ENCODE measurements at regions not wholly inside any gene's neighbourhood (a gene's known extent, or its start where the extent isn't known, plus 50 kb on each side); places are given as distances from the start of the nearest gene placed in this dataset.
"Not testable (repeated sequence)": the region's sequence is repeated elsewhere in the genome, so short reads cannot be mapped to it uniquely, and the experiment has no call there.

DNA sequence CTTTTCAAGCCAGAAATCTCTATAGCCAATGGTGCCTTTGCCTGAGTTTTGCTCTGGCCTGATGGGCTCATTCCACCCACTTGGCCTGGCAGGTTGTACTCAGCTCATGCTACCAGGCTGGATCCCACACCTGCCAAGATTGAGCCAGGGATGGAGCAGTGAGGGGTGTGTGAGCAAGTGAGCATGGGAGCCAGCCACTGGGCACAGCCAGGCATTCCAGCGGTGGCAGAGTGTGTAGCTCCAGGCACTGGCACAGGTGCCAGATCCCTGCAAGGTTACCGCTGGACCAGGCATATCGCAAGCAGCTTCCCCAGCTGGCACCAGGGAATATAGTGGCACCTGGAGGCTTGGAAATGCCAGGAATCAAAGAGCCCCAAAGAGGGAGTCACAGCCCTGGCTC, 2395.6 kb upstream of the C9orf72 start:
- no peak for DNase-seq

- DNase-seq = no peak
Observed at GRCh38 chr9:29969408-29969807, 2396.1 kb upstream of the C9orf72 start.

- no peak for DNase-seq
Observed at GRCh38 chr9:29969856-29970647, 2396.8 kb upstream of the C9orf72 start.

- no peak for DNase-seq
Observed at GRCh38 chr9:29974197-29974596, 2400.9 kb upstream of the C9orf72 start.

- no peak for DNase-seq
Observed at GRCh38 chr9:29976981-29977380, 2403.7 kb upstream of the C9orf72 start.

DNA sequence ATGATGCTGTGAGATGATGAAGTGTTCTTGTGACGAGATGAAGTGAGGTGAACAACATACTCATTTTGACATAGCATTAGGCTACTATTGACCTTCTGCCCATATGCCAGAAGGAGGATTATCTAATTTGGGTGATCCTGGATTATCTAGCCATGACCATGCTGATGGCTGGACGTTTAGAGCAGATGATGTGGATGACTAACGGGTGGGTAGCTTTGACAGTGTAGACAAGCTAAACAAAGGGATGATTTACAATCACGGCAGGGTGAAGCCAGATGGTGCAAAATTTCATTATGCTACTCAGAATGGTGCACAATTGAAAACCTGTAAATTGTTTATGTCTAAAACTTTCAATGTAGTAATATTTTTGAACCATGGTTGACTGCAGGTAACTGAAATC, 2403.4 kb upstream of the ACO1 start:
- DNase-seq = no peak

DNA sequence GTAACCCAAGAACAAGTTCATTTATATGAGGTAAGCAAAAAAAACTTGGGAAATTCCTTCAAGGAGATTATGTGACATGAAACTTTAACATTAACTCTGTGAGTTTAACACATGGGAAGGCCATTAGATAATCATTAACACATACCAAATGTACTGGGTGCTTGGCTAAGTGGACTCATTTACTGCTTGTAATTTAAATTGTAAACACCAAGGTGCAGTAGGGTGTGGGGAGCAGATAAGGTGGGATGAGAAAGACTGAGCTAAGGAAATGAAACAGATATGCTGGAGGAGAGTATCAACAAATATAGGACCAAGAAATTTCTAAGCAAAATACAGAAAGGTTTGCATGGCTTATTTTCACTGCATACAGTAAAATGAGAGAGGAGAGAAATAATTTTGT, 2384.8 kb upstream of the ACO1 start:
- no peak for DNase-seq

- DNase-seq = no peak
Observed at GRCh38 chr9:30010691-30011090, 2373.8 kb upstream of the ACO1 start.

DNA sequence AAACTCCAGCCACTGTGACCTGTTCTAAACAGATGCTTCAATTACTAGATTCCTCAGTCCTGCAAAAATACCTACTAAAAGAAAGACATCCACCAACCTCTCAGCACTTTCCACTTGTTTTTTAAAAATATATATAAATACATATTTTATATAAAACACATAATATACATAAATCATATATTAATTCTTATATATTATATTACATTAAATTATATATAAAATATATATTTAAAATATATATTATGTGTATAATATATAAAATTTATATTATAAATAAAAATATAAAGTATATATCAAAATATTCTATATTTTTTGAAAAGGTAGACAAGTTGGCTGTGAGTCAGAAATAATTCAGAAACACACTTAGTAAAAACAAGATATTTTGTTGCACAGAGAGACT, 2371.8 kb upstream of the ACO1 start:
- no peak for DNase-seq

GRCh38 chr9:30015073-30015472, 2369.4 kb upstream of the ACO1 start:
- no peak for DNase-seq

- no peak for DNase-seq
Observed at GRCh38 chr9:30020161-30020560, 2364.3 kb upstream of the ACO1 start.

- DNase-seq = no peak
Observed at GRCh38 chr9:30035761-30036160, 2348.7 kb upstream of the ACO1 start.

DNA sequence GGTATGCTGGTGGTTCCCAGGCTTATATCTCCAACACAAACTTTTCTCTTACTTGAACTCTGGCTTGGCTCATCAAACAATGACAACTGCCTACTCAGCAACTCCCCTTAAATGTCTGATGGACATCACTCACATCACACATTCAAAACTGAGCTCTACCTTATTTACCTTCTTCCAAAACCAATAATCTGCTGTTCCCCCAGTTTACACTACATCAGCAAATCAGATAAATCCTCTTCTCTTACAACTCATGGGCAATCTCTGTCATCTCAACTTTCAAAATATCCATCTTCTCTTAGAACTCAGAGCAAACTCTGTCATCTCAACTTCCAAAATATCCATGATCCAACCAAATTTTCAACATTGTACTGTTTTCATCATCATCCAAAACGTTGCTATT, 2347.9 kb upstream of the ACO1 start:
- no peak for DNase-seq

GRCh38 chr9:30039712-30040111, 2344.7 kb upstream of the ACO1 start:
- DNase-seq = no peak

GRCh38 chr9:30048396-30048795, 2336.0 kb upstream of the ACO1 start:
- no peak for DNase-seq

GRCh38 chr9:30058463-30058862, 2326.0 kb upstream of the ACO1 start:
- no peak for DNase-seq

- no peak for DNase-seq
Observed at GRCh38 chr9:30060976-30061375, 2323.5 kb upstream of the ACO1 start.

DNA sequence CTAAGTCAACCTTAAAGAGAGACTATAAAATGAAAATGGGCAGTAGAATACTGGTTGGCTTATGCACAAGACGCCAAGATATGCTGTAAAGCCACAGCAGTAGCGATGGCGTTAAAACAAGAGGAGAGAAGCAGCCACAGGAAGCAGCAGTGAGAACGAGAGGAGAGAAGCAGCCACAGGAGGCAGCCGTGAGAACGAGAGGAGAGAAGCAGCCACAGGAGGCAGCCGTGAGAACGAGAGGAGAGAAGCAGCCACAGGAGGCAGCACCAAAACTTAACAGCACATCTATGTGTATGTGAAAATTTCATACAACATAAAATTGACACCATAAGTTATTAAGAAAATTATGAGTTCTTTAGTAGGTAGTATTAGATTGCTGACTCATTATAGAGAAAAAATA, 2318.6 kb upstream of the ACO1 start:
- no peak for DNase-seq

GRCh38 chr9:30069236-30069635, 2315.2 kb upstream of the ACO1 start:
- not testable (repeated sequence) for DNase-seq

DNA sequence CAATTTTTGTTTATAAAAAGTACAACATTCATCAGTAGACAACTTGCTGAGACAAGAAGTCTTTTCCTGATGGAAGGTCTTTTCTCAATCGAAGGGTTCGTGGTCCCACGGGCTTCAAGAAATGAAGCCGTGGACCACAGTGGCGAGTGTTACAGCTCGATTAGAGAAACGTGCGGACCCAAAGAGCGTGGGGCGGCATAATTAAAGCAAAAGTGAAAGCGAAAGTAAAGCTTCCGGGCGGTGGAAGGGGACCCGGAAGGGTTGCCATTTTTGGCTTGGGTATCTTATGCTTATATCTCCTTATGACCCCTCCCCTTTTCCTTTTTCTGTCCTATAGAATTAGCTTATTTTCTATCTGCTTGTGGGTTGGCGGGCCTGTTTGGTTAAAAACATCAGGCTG, 2309.4 kb upstream of the ACO1 start:
- no peak for DNase-seq

DNA sequence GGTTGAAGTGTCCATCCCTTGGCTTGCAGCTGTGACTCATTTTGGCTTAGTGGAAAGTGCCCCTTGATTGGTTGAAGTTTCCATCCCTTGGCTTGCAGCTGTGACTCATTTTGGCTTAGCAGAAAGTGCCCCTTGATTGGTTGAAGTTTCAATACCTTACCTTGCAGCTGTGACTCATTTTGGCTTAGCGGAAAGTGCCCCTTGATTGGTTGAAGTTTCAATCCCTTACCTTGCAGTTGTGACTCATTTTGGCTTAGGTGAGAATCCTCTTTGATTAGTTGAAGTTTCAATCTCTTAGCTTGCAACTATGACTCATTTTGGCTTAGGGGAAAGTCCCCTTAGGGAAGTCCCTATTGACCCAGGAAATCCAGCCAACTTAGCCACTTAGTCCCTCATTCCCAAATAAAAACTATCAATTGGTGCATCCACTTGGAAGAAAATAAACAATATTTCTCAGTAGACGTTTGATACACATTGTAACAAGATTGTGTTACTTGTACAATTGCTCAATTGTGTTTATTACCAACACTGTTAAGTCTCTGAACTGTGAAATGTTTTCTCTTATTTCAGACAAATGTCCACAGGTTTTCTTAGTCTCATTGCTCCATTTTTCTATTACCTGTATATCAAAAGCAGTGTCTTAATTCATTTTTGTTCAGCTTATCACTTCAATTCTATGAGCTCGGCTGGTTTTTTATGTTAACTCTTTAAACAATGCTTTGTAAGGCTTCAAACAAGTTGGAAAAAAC, 2308.8 kb upstream of the ACO1 start:
- DNase-seq = no peak

DNA sequence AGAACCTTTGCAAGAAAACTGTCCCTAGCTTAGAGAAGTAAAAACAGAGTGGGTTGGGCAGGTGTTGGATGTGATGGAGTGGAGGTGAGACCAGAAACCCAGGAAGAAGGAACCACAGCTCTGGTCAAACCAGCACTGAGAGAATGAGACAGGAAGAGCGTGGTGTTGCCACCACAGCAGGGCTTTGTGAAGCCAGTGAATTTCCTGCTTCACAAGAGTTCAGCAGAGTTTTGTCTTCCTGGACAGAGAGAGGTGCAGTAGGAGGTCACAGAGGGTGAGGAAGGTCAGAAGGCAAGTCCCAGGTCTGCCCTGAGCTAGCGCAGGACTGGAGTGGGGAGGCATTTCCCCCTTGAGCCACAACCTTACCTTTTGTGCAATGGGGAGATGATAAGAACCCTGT, 2306.2 kb upstream of the ACO1 start:
- DNase-seq = no peak

- no peak for DNase-seq
Observed at GRCh38 chr9:30089428-30089827, 2295.0 kb upstream of the ACO1 start.

DNA sequence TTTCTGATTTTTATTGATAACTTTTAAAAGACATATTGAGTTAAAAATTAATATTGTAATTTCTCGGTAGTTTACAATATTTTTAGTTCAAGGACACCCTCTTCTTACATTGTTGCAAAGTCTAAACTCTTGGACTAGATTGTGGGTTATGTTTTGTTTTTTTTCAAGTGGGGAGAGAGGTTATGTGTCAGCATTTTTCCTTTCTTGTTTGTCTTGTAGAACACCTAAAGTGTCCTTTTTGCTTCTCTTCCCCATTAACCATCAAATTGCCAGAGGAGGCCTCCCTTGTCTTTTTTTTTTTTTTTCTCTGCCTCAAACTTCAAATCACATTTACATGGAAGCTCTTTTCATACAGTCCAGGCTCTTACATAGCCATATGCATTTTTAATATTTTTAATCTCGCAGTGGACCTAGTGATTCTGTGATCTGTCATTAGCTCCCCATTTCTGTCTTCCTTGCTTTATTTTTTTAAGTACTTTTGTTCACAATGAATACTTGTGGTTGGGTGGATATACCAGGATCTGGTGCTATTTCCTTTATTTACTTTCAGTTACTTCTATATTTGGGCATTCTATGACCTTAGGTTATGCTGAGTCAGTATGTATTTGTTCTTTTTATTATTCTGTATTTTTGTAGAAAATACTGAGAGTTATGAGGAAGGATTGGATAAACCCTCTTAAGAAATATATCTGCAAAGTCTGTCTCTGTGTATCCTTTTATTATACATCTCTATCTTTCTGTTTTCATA, 2280.6 kb upstream of the ACO1 start:
- DNase-seq = no peak

All from NCI-H774 (cell line).